HG02973 (cell line): ENCODE measurements at regions not wholly inside any gene's neighbourhood (a gene's known extent, or its start where the extent isn't known, plus 50 kb on each side); places are given as distances from the start of the nearest gene placed in this dataset.
A peak's percentile ranks its signal among the peaks of the same experiment; 100 is the strongest.
"Not testable (repeated sequence)": the region's sequence is repeated elsewhere in the genome, so short reads cannot be mapped to it uniquely, and the experiment has no call there.

Source experiments
- ATAC-seq: cut with Tn5 transposase; IDR thresholded peaks from one replicate; pipeline ENCODE4 v1.9.1; 2021; ENCODE audit warnings: moderate library complexity; ENCODE audit not compliant: unreplicated experiment

DNA sequence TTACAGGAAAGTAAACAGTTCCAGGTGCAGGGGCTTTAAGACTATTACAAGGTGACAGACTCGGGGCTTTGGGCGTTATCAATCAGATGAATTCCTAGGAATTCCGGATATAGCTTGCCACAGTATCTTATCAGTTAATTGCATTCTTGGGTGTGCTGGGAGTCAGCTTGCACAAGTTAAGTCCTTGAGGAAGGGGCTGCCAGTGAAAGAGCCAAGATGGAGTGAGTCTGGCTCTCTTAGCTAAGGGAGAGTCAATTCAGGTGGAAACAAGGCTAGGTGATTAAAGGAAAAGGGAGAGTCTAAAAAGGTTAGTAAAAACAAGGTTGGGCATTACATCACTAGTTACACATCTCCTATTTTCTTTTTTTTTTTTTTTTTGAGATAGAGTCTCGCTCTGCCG lies 199.8 kb upstream of the PRSS16 start:
- not testable (repeated sequence) for ATAC-seq

DNA sequence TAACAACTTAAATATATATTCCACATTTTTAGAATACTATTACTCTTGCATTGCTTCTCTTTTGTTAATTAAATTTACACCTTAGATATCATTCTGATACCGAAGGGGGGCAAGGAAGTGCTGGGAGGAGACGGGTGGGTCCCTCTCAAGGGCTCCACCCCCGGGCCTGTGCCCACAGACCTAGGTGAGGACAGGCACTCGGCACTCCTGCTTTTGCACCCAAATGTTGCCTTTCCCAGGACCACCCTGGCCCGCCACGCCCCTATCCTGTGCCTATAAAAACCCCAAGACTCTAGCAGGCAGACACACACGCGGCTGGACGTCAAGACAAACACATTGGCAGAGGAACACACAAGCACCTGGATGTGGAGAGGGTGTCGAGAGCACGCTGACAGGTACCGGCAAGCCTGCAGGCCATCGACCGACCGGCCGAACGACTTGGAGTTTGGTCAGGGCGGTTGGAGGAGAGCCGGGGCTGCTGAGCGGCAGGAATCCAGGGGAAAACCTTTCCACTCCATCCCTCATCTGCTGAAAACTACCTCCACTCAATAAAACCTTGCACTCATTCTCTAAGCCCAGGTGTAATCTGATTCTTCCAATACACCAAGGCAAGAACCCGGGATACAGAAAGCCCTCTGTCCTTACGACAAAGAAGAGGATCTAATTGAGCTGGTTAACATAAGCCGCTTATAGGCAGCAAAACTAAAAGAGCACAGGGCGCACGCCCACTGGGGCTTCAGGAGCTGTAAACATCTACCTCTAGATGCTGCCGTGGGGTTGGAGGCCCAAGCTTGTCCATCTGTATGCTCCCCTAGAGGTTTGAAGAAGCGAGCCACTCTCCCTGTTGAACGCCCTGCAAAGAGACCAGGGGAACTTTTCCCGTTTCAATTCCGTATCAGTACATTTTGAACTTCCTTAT lies 197.4 kb upstream of the PRSS16 start:
- no peak for ATAC-seq

DNA sequence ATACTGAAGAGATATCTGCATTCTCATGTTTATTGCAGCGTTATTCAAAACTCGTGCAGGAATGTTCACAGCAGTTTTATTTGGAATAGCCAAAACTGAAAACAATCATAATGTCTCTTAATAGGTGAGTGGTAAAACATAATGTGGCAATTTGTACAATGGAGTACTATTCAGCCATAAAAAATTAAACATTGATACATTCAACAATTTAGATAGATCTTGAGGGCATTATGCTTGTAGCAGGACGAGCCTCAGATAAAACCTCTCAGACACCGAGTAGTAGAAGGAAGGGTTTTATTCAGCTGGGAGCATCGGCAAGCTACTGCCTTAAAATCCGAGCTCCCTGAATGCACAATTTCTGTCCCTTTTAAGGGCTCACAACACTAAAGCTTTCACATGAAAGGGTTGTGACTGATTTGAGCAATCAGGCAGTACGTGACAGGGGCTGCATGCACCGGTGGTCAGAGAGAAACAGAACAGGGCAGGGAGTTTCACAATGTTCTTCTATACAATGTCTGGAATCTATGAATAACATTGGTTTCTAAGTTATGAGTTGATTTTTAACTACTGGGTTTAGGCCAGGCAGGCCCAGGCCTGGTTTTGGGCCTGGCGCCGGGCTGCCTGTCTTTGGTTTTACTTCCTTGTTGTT lies 195.3 kb upstream of the PRSS16 start:
- ATAC-seq: not testable (repeated sequence)

DNA sequence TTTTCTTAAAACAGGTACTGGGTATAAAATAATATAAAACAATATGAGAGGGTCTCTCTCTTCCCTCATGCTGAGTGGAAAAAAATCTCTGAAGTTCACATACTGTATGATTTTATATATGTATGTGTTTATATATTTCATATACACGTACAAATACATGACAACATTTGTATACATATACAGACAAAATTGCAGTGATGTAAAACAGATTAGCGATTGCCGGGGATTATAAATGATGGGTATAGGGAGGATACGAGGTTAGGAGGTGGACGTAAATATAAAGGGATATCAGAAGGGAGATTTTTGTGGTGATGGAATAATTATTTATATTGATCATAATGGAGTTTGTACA lies 194.8 kb upstream of the PRSS16 start:
- no peak for ATAC-seq

- ATAC-seq: no peak
Observed at GRCh38 chr6:27053738-27054137, 193.8 kb upstream of the PRSS16 start.

DNA sequence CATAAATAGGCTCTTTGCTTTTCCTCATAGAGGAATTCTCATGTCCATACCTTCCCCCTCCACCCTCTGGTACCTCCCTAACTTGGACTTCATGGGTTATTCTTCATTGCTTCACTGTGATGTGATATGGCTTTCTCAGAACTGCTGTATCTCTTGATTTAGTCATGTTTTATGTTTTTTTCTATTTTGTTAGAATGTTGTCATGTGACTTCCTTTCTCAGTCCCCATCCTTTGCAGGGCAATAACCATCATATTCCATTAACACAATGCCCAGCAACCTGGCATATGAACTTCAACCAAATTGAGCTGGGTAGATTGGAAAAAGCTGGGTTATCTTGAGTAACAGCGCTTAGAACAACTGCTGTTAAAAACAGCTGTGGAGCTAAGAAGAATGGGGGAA lies 190.9 kb upstream of the PRSS16 start:
- no peak for ATAC-seq

DNA sequence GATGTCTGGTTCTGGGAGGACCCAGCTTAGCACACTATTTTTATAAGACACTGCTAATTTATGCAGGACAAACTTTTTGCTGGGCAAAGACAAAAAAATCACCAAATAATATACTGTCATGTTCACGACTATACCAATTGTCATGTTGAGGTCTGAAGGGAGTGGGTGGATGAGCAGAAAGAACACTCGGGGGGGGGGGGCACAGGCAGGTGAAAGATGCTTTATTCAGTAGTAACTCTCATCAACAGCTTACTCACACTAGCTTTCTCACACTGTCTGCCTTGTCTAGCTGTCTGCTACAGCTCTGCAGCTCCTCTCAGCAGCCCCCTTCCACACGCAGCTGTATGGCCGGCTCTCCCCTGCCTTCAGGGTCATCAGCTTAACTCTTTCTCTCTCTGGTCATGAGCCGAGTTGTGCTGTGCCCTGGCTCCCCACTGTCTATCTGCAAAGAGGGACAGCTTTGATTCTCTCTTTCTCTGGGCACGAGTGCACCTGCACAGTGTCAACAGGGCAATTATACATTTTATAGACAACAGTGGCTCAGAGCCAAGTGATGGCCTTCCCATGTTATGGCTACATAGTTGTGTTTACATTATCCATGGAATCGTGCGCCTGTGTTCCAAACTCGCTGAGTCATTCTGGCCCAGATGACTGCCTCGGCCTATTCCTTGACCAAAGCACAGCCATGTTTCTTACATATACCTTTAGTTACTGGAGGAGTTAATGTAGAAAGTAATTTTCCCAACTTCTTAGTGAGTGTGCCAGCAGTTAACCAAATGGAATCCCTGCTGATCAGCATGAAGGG lies 187.7 kb upstream of the PRSS16 start:
- no peak for ATAC-seq

DNA sequence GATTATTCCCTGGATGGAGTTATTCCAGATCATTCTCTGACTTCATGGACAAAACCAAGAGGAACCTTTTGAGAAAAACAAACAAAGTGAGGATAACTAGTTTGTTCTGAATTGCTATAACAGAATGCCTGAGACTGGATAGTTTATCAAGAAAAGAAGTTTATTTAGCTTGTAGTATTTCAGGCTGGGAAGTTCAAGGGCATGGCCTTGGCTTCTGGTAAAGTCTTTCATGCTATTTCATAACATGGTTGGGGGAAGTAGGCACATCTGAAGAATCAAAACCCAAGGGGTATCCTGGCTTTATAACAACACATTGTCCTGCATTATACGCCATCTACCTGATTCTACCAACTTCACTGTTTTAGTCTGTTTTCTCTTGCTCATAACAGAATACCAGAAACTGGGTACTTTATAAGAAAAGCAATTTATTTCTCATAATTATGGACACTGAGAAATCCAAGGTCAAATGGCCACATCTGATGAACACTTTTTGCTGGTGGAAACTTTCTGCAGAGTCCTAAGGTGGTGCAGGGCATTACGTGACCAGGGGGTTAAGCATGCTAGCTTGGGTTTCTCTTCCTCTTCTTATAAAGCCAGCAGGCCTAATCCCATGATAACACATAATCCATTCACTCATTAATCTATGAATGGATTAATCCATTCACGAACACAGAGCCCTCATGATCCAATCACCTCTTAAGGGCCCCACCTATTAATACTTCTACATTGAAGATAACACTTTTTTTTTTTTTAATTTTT lies 186.1 kb upstream of the PRSS16 start:
- ATAC-seq: no peak

DNA sequence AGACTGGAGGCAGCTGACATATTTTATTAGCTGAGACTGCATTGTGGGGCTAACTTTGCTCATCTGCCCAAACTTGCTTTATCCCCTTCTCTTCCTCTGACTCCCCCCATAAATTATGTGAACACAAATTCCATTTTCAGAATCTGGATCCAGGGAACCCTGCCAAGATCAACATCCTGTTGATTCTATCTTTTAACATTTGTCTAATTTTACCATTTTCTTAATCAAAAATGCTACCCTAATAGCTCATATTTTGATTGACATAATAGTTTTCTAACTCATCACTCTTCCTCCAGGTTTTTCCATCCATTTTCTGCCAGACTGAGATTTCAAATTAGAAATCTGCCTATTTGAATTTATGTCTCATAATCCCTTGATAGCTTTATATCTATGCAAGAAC lies 184.7 kb upstream of the PRSS16 start:
- ATAC-seq: no peak

GRCh38 chr6:27065183-27065582 lies 182.3 kb upstream of the PRSS16 start:
- ATAC-seq: no peak

- ATAC-seq: no peak
Observed at GRCh38 chr6:27066381-27066780, 181.1 kb upstream of the PRSS16 start.

GRCh38 chr6:27066802-27067201 lies 180.7 kb upstream of the PRSS16 start:
- no peak for ATAC-seq

- ATAC-seq: no peak
Observed at GRCh38 chr6:27073441-27073840, 174.1 kb upstream of the PRSS16 start.

GRCh38 chr6:27076116-27076515 lies 171.4 kb upstream of the PRSS16 start:
- ATAC-seq: no peak

- peak; percentile 69 for ATAC-seq
Observed at GRCh38 chr6:27078734-27079357, 168.7 kb upstream of the PRSS16 start.

GRCh38 chr6:27081188-27081587 lies 166.3 kb upstream of the PRSS16 start:
- no peak for ATAC-seq

GRCh38 chr6:27081931-27082330 lies 165.6 kb upstream of the PRSS16 start:
- ATAC-seq: no peak

DNA sequence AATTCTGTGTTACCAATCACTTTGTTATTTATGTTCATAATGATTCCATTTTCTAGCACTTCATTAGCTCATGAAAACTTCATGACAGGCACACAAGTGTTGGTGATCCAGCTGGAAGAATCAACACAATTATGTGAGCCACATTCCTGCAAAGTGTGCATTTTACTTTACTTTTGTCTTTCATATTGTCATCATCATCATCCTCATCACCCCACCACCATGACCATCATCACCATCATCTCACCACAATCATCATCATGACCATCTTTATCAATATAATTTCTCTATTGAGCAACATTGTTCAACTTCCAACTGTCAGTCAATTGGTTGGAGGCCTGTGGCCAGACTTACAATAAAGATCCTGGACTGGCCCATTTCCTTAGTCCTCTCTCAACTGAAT lies 159.4 kb upstream of the PRSS16 start:
- ATAC-seq: no peak

DNA sequence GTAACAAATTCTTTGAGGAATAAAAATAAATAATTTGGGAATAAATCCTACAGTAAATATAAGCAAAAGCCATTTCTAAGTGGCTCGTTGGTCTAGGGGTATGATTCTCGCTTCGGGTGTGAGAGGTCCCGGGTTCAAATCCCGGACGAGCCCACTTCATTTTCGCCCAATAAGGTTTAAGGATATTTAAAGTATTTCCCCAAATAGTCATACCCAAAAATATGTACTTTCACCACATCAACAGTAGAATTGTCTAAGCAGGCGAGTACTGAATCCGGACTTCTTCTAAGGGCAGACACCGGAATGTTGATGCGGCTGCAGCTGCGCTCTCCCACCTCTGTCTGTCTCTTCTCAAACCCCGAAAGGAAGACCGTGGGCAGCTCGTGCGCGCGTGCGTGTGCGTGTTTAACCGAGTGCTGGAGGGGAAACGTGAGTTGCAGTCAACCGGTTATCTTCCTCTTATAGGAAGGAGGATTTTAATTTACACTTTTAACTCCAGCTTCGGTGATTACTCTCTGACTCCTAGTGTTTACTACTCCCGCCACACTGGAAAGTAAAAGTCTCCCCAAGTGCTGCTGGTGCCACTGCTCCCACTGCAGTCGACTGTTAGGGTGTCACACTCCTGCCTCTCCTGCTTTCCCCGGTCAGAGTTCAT lies 155.7 kb upstream of the PRSS16 start:
- ATAC-seq: peak; percentile 71

- ATAC-seq: no peak
Observed at GRCh38 chr6:27092316-27092692, 155.2 kb upstream of the PRSS16 start.
